Activated T-cell treated with anti-CD3 and anti-CD28 coated beads, Interleukin-2, amount 50 U/mL, for 4 hours (primary cell): ENCODE measurements at regions not wholly inside any gene's neighbourhood (a gene's known extent, or its start where the extent isn't known, plus 50 kb on each side); places are given as distances from the start of the nearest gene placed in this dataset.

ENCODE experiments used
- ATAC-seq, 2 donors: fragments of 200-7000 bp; cut with Tn5 transposase; one replicate each; pipeline ENCODE4 v1.10.0; 2021
- DNase-seq: peaks from one replicate; pipeline ENCODE4 v3.0.0-alpha.2; 2020
- H3K27me3 Mint-ChIP-seq: one replicate; pipeline ENCODE4 v1.8.0; 2021; ENCODE audit warnings: low read depth, mixed read lengths
- H3K36me3 Mint-ChIP-seq: one replicate; pipeline ENCODE4 v1.8.0; 2022; ENCODE audit warnings: mixed read lengths; ENCODE audit not compliant: insufficient read depth
- H3K4me1 Mint-ChIP-seq: one replicate; pipeline ENCODE4 v1.8.0; 2021; ENCODE audit warnings: low read depth, mixed read lengths
- H3K4me3 Mint-ChIP-seq: one replicate; pipeline ENCODE4 v1.8.0; 2021; ENCODE audit warnings: mild to moderate bottlenecking, moderate library complexity, mixed read lengths
- H3K9me3 Mint-ChIP-seq: one replicate; pipeline ENCODE4 v1.8.0; 2021; ENCODE audit warnings: mixed read lengths

- no peaks in the 10 kb centered on the region for H3K36me3 Mint-ChIP-seq
- DNase-seq: no peak
- H3K9me3 Mint-ChIP-seq: peaks cover 38% of the 10 kb centered on the region
- no peaks in the 10 kb centered on the region for H3K27me3 Mint-ChIP-seq
- H3K4me1 Mint-ChIP-seq: no peaks in the 10 kb centered on the region
- ATAC-seq: no peak
- no peak overlapping the region for H3K4me3 Mint-ChIP-seq
Observed at GRCh38 chr7:57370066-57370738, 79.8 kb upstream of the ZNF716 start.

GRCh38 chr7:57370739-57371098 is 79.3 kb upstream of the ZNF716 start:
- H3K36me3 Mint-ChIP-seq: no peaks in the 10 kb centered on the region
- no peaks in the 10 kb centered on the region for H3K27me3 Mint-ChIP-seq
- ATAC-seq: no peak
- H3K4me3 Mint-ChIP-seq: no peak overlapping the region
- H3K9me3 Mint-ChIP-seq: peaks cover 38% of the 10 kb centered on the region
- H3K4me1 Mint-ChIP-seq: no peaks in the 10 kb centered on the region
- DNase-seq: no peak

GRCh38 chr7:57375783-57376182 is 74.2 kb upstream of the ZNF716 start:
- no peaks in the 10 kb centered on the region for H3K27me3 Mint-ChIP-seq
- no peaks in the 10 kb centered on the region for H3K36me3 Mint-ChIP-seq
- H3K9me3 Mint-ChIP-seq: peaks cover 34% of the 10 kb centered on the region
- H3K4me3 Mint-ChIP-seq: no peak overlapping the region
- DNase-seq: no peak
- no peaks in the 10 kb centered on the region for H3K4me1 Mint-ChIP-seq
- no peak for ATAC-seq

GRCh38 chr7:57381581-57381980 is 68.4 kb upstream of the ZNF716 start:
- Mint-ChIP-seq H3K4me3 (no peak overlapping the region), H3K36me3 (no peaks in the 10 kb centered on the region), H3K27me3 (no peaks in the 10 kb centered on the region), H3K9me3 (peaks cover 26% of the 10 kb centered on the region), H3K4me1 (no peaks in the 10 kb centered on the region)
- DNase-seq (no peak), ATAC-seq (no peak)

- no peaks in the 10 kb centered on the region for H3K4me1 Mint-ChIP-seq
- ATAC-seq: no peak
- H3K9me3 Mint-ChIP-seq: peaks cover 21% of the 10 kb centered on the region
- no peaks in the 10 kb centered on the region for H3K36me3 Mint-ChIP-seq
- H3K27me3 Mint-ChIP-seq: no peaks in the 10 kb centered on the region
- no peak overlapping the region for H3K4me3 Mint-ChIP-seq
- no peak for DNase-seq
Observed at GRCh38 chr7:57384380-57384779, 65.6 kb upstream of the ZNF716 start.

GRCh38 chr7:57385668-57386067 is 64.3 kb upstream of the ZNF716 start:
- Mint-ChIP-seq H3K4me3 (no peak overlapping the region), H3K4me1 (no peaks in the 10 kb centered on the region), H3K9me3 (peaks cover 28% of the 10 kb centered on the region), H3K27me3 (no peaks in the 10 kb centered on the region), H3K36me3 (no peaks in the 10 kb centered on the region)
- ATAC-seq: no peak
- DNase-seq: no peak

- Mint-ChIP-seq H3K4me3 (no peak overlapping the region), H3K36me3 (peaks cover 2% of the 10 kb centered on the region), H3K9me3 (peaks cover 22% of the 10 kb centered on the region)
Observed at GRCh38 chr7:57388761-57389160, 61.2 kb upstream of the ZNF716 start.

GRCh38 chr7:57398548-57398947 is 51.4 kb upstream of the ZNF716 start:
- H3K36me3 Mint-ChIP-seq: peaks cover 2% of the 10 kb centered on the region
- DNase-seq (no peak), ATAC-seq (no peak)
- no peak overlapping the region for H3K4me3 Mint-ChIP-seq
- peaks cover 22% of the 10 kb centered on the region for H3K9me3 Mint-ChIP-seq
- H3K4me1 Mint-ChIP-seq: no peaks in the 10 kb centered on the region
- no peaks in the 10 kb centered on the region for H3K27me3 Mint-ChIP-seq

More at GRCh38 chr7:57388761-57389160, 61.2 kb upstream of the ZNF716 start:
- H3K27me3 Mint-ChIP-seq: no peaks in the 10 kb centered on the region
- no peak for ATAC-seq
- DNase-seq: no peak
- H3K4me1 Mint-ChIP-seq: no peaks in the 10 kb centered on the region

- Mint-ChIP-seq H3K36me3 (no peaks in the 10 kb centered on the region), H3K27me3 (no peaks in the 10 kb centered on the region), H3K4me3 (no peak overlapping the region), H3K9me3 (peaks cover 29% of the 10 kb centered on the region), H3K4me1 (no peaks in the 10 kb centered on the region)
- DNase-seq: no peak
- no peak for ATAC-seq
Observed at GRCh38 chr7:57399251-57399940, 50.6 kb upstream of the ZNF716 start.

GRCh38 chr7:57399972-57400371 is 50.0 kb upstream of the ZNF716 start:
- Mint-ChIP-seq H3K4me3 (no peak overlapping the region), H3K4me1 (no peaks in the 10 kb centered on the region), H3K27me3 (no peaks in the 10 kb centered on the region), H3K9me3 (peaks cover 26% of the 10 kb centered on the region), H3K36me3 (no peaks in the 10 kb centered on the region)
- no peak for DNase-seq
- ATAC-seq: no peak
